NCI-H1417 (cell line): ENCODE measurements at regions not wholly inside any gene's neighbourhood (a gene's known extent, or its start where the extent isn't known, plus 50 kb on each side); places are given as distances from the start of the nearest gene placed in this dataset.

Experiments used
- DNase-seq, 3 experiments: peaks; one replicate each; lab custom pipeline; 2025; lab: John Stamatoyannopoulos, UW

DNA sequence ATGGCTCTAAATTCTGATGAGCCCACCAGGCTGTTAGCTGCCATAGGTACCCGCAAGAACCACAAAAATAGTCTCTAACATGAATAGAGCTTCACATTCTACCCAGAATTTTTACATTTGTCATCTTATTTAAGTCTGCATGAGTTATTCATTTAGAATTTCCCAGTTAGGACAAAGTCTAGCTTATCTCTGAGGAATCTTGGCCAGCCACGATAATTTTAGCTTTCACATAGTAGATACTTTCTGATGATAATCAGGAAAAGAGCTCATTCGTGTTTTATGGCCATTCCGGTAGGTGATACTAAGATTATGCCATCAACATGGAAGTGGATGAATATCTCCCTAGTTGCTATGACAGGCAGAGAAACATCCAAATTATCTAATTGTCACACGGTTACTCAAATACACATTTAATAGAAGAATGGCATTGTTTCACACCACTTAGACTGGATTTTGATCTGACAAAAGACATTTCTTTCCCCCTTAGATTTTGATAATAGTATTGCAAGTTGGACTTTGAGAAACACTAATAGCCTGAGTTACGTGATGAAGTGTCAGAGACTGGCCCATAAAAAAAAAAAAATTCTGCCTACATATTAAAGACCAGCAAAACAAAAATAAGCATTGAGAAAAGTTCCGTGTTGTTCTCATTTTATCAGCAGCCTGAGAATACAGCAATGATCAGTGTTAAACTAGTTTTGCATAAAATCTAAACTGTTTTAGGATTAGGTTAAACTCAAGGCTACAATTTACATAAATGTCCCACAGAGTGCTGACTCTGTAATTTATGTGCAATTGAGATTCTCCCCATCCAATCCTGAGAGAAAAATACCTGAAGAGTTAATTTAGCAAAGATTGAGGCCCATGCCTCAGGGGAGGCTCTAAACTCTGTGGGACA is 397.5 kb upstream of the ARID1B start:
- no peak for DNase-seq

DNA sequence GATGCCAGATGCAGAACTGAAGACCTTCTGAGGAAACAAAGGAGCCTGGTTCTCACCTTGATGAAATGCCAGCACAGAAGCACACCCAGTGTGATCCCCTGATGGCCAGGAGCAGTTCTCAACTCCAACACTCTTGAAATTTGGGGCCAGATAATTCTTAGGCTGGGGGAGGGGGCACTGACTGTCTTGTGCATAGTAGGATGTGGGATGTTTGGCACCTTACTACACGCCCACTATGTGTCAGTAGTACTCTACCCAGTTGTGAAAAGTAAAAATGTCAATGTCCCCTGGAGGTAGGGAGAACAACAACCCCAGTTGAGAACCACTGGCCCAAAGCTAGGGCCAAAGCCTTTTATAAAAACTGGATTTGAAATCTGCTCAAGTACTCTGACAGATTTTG is 398.3 kb upstream of the ARID1B start:
- peak in 1 of 3 experiments; percentile 16 for DNase-seq

DNA sequence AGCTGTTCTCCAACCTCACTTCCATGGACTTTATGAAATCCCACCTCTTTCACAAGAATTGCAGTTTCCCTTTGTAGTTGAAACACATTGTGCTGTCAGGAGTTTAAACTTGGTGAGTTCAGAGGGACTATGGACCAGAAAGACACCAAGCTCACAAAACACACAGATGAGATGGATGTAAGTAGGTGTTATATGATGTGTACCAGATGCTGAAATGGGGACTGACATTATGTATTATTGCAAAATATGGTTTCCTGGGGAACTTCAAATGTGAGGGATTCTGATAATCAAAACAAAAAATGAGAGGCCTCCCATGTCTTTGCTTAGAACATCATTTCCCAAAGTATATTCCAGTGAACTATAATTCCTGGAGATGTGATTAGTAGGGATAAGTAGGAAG is 401.1 kb upstream of the ARID1B start:
- no peak for DNase-seq

DNA sequence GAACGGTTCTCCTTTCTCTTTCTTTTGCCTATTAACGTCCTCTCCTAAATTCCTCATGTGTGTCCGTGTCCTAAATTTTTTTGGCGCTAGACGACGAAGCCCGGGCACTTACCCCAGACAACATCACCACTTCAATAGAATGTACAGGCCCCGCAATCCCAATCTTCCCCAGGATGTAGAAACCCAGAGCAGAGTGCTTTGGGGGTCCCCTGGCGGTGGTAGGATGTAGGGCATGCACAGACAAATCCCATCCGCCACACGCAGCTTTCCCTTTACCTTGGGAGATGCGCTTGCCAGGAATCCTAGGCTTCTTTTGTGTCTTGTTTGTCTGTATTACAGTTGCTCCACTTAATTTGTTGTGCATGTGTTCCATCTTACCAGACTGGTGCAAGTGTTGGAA is 417.3 kb upstream of the ARID1B start:
- no peak for DNase-seq

DNA sequence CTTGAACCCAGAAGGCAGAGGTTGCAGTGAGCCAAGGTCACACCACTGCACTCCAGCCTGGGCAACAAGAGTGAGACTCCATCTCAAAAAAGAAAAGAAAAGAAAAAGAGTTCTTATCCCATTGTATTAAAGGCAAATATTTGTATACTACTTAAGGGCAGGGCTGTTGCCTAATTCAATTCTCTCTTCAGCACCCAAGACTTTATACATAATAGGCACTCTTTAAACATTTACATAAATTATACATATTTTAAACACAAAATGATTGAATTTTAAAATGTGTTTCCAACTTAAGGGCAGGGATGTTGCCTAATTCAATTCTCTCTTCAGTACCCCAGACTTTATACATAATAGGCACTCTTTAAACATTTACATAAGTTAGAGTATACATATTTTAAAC is 424.3 kb upstream of the ARID1B start:
- no peak for DNase-seq

DNA sequence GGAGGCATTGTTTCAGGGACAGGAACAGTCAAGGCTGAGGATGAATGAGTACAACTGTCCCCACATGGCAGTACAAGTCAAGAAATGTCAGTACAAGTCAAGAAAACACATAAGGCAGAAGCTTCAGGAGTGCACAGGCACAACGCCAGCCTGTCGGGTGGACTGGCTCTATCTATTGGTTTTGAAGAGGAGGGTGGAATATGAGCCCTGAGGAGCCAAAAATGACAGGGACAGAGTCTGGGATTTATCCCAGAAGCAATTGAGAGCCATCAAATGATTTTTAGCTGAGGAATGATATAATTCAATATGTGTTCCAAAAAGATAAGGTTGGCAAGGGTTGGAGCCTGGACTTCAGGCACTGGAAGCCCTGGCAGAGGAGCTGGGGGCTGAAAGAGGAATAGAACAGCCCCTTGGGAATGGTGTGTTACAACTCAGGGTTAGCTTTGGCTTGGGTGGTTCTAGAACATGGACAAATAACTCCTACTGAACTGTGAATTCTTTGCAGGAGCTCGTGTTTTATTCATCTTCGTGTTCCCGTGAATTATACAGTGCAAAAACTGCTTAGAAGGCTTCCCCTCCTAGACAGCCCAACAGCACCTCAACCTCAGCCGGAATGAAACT is 425.7 kb upstream of the ARID1B start:
- DNase-seq, result no peak

DNA sequence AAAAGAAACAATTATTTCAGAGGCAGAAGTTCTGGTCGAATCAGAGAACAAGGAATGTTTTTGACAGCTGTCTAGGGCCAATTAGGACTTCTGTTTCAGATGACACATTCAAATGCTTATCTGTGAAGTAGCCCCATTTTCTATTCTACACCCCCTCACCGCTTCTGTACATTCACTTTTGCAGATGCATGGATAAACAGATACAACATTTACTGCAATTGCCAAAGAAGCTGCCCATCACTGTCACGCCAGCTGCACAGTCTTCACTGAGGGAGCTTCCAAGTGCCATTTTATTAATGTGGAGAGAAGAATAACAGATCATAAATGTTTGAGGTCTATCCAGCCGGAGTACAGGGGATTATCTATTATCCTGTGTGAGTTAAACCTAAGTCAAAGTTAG is 426.8 kb upstream of the ARID1B start:
- DNase-seq, result no peak

DNA sequence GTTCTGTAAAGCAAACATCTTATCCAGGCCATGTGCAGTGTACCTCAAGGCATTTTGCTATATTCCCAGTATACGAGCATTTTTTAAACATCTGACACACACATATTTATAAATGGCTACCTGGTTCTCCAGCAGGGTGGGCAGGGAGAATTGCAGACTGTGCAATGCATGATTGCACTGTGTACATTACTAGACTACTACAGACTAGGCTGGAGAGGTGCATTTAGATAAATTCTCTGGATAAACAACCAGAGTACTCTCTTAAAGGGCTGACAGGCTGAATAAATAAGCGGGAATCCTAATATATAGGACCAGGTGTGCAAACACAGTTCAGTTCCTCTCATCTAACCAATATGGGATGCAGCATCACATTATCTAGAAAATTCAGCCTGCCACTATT is 428.3 kb upstream of the ARID1B start:
- peak; percentile 72 to 96 (median 92) for DNase-seq

DNA sequence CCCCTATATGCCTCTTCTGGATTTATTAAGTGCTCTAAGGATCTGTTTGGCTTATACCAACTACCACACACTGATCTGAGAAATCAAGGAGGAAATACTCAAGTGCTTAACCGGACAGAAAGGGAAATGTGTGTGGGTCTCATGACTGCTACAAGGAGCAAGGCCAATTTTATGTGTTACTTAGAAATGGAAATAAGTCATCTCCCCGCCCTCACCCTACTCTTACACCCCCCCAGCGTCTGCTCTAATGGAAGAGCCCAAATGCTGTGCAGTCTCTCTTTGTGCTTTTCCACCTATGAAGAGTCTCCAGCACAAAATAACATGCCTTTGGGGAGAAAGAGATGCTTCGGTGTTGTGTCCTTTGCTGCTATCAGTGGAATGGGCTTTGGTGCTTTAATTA is 428.8 kb upstream of the ARID1B start:
- DNase-seq, result peak in 1 of 3 experiments; percentile 89

DNA sequence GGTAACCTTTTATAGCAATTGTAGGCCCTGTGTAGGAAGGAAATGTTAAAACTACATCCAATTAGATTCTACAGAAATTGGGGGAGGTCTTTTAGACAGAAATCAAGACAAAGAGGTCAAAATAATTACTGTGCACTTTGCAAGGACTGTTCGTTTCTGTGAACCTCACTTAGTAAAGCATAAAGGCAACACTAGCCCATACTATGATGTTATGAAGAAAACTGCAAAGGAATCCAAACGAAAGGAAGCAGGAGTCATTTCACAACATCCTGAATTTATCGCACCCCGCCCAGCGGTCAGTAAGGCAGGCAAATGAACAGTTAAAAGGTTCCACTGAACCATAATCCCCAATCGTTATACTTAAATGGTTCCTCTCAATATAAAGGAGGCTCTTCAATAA is 429.5 kb upstream of the ARID1B start:
- DNase-seq, result no peak

DNA sequence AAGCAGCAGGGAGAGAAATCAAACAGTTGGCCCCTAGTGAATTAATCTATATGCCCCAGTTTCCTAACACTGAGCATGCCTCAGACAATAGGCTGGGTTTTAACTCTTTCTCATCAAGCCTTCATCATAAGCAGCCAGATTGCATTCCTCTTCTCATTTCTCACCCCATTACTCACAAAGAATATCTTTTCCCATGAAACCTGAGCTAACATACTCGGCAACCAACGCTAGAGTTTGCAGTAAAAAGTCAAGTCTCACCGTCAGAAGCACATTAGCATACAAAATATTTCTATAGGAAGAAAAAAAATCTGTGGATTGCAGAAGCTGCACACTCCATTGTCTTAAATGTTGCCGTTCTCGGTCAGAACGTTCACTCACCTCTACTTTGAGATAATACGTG is 429.9 kb upstream of the ARID1B start:
- DNase-seq, result peak in 1 of 3 experiments; percentile 52

DNA sequence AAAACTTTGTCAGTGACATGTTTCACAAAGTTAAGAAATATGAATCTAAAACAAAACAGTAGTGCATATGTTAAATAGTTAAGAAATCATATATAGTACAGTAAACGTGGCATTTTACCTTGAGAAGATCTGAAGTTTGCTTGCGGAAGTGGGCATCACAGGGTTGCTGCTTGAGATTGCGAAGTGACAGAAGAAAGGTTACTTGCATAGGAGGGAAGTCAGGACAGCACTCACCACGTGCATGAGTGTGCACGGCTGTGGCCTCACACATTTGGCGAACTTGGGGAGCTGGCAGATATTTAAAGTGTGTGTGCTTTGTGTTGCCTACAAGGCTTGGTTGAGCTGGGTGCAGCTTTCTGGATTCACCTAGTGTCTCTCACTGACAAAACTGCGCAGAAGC is 431.5 kb upstream of the ARID1B start:
- no peak for DNase-seq

DNA sequence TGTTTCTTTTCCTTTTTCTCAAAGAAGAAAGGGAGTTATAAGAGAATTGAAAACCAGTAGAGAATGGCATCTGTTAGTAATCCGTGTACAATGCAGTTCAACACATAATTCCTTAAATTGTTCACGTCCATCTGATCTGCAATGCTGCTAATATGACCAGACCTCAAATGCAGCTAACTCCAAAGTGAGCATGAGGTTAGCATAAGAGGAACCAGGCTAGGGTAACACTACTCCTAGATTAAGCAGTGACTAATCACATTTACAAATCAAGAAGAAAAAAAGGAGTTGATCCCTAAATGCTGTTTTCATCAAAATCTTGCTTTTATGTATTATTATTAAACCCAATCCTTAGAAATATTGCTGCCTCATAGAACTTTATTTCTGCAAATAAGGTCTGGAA is 432.7 kb upstream of the ARID1B start:
- DNase-seq, result peak in 1 of 3 experiments; percentile 14

DNA sequence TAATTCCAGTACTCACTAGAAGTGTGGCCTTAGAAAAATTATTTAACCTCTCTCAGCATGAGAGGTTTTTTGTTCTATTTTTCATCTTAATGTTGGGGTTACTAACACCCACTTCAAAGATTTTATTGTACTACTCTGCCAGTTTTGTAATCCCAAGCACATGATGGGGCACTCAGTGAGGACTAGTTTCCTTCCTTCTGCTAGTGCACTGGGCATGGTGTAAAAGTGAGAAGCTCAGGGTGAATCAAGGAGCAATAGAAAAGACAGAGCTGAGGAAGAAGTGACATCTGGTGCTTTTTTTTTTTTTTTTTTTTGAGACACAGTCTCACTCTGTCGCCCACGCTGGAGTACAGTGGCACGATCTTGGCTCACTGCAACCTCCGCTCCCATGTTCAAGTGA is 439.4 kb upstream of the ARID1B start:
- no peak for DNase-seq

DNA sequence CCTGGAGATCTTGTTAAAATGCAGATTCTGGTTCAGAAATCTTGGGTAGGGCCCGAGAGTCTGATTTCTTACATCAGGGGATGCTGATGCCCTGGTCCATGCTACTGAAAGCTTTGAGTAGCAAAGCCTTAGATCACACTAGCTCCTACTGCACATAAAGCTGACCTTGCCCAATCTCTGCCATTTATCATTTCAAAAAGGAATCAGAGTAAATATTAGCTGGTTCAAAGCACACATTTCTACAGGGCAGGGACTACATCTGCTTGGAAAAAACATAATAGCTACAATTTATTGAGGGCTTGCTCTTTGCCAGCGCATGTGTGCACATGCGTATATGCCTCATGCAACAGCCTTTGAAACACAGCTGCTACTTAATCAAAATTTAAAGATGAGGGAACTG is 440.4 kb upstream of the ARID1B start:
- peak in 1 of 3 experiments; percentile 44 for DNase-seq

DNA sequence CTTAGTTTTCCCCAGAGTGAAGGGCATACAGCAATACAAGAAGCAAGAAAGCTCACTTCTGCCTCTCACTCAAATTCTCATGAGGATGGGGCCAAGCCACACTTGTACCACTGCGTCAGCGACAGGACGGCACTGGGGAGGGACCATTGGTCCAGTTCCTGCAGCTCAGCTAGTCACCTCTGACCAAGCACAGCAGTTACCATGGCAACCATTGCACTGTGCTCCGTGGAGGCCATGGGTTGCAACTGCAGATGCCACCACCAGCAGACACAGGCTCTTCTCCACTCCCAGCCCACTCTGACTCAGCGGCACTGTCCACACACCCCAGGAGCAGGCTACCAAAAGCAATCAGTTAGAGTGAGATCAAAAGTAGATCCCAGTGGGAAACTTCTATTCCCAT is 441.1 kb upstream of the ARID1B start:
- DNase-seq, result peak in 1 of 3 experiments; percentile 57

DNA sequence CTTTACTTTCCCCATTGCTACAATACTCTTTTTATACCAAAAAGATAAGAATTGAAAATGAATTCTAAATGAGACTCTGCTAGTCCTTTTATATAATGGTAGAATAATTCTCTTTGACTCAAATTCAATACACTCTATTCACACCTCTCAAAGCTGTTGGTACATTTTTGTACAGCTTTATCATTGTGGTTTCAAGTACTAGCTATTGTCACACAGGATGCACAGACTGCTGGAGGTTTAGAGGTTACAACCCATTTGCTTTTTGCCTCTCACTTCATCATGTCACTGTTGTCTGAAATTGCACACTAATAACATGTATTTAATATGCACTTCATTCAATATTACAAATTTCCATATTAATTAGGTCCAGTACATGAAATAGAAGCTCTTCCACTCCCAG is 442.2 kb upstream of the ARID1B start:
- no peak for DNase-seq

DNA sequence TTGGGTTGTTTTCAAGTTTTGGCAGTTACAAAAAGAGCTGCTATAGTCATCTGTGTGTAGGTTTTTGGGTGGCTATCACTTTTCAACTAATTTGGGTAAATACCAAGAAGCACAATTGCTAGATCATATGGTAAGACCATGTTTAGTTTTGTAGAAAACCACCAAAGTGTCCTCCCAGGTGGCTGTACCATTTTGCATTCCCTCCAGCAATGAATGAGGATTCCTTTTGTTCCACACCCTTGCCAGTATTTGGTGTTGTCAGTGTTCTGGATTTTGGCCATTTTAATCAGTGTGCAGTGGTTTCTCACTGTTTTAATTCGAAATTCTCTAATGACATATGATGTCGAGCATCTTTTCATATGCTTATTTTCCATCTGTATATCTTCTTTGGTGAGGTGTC is 457.5 kb upstream of the ARID1B start:
- no peak for DNase-seq

DNA sequence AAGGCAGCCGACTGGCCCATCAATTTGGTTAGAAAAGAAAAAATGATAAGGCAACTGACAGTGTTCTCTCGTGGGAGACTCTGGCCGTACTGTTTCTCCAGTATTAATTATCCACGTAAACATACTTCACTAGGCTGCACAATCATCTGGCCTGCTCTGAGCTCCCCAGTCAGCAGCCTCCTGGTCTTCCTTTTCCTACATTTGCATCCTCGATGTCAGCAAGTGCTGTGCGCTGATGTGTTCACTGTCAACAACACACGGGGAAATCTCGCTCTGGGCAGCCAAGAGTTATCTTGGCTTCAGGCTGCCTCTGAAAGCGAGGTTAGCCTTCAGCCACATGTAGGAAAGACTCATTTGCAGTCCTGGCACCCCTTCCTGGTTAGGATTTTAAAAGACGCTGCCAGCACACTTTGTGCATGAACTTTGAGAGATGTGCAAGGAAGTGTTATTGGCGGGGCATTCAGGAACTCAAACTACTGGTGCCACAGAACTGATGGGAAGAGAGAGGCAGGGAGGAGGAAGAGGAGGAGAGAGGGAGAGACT is 460.5 kb upstream of the ARID1B start:
- no peak for DNase-seq

DNA sequence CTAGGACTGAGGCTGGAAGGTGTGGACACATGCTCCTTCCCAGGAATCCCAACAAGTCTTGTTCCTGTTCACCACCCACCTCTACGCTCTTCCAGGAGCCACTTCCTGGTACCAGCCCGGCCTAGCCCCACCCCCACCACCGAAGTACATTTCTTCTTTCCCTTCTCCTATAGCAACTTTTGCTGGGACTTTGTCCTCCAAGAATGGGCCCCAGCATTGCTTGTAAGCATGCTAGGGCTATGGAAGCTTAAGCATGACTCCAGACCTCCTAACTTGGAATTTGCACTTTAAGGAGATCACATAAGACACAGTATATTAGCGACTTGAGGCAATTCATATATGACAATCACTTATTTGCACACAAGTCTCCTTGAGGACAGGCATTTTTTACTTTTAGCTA is 462.0 kb upstream of the ARID1B start:
- no peak for DNase-seq

DNA sequence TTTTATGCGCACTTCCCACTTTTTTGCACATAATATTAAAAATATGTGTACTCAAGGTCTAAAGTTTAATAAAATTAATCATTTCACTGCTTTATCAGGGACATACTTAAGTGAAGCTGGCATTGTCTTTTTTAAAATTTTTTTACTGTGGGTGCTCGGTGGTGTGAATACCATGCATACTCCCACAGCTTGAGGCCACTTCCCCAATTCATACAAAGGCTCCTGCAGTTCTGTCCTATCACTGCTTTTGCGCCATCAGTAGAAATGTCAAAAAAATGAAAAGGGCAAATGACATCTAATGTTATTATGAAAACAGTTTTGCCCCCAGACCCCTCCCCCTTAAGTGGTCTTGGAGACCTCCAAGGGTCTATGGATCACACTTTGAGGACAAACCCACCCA is 464.1 kb upstream of the ARID1B start:
- no peak for DNase-seq

DNA sequence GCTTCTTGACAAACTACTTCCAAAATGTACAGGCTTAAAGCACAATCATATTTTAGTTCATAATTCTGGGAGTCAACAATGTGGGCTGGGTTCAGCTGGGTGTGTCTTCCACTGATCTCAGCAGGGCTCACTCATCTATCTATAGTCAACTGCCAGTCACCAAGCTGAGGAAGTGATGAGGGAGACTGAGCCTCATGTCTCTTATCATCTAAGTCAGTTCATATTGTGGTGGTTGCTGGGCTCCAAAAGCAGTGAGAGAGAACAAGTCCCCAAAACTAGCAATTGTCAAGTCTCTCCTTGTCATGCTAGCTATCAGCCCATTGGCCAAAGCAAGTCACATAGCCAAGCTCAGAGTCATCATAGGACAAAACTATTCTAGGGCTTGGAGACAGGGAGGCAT is 465.9 kb upstream of the ARID1B start:
- DNase-seq, result no peak

DNA sequence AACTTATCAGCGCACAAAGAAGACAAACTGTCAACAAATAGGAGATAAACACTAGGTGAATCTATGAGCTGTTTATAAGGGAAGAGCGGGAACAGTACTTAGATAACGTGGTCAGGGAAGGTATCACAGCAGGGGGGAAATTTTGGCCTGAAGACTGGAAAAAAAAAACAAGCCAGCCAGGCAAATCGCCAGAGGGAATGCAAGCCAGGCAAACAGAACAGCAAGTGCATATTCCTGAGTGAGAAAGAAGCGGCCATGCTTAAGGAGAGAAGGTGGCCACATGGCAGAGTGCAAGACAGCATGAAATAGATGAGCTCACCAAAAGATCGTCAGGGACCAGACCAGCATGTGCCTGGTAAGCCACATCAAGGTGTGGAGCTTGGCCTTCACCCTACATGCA is 466.5 kb upstream of the ARID1B start:
- peak in 1 of 3 experiments; percentile 9 for DNase-seq
